CMK (cell line): ENCODE measurements at regions not wholly inside any gene's neighbourhood (a gene's known extent, or its start where the extent isn't known, plus 50 kb on each side); places are given as distances from the start of the nearest gene placed in this dataset.

Experiments
- DNase-seq: peaks from one replicate; pipeline ENCODE4 v3.0.0-alpha.2; 2010; ENCODE audit warnings: low read depth

GRCh38 chr3:151992326-151993041 lies 119.0 kb downstream of the SUCNR1 start:
- DNase-seq = no peak

- no peak for DNase-seq
Measured at GRCh38 chr3:151995091-151995490, 121.6 kb downstream of the SUCNR1 start.

GRCh38 chr3:151998744-151999143 lies 125.3 kb downstream of the SUCNR1 start:
- no peak for DNase-seq

- DNase-seq = no peak
Measured at GRCh38 chr3:151999936-152000335, 126.5 kb downstream of the SUCNR1 start.

- no peak for DNase-seq
Measured at GRCh38 chr3:152011812-152012735, 138.6 kb downstream of the SUCNR1 start.

GRCh38 chr3:152019508-152019907 lies 146.1 kb downstream of the SUCNR1 start:
- DNase-seq = no peak

- no peak for DNase-seq
Measured at GRCh38 chr3:152021951-152022461, 148.6 kb downstream of the SUCNR1 start.

- DNase-seq = no peak
Measured at GRCh38 chr3:152026033-152026556, 152.7 kb downstream of the SUCNR1 start.

GRCh38 chr3:152030320-152030719 lies 156.9 kb downstream of the SUCNR1 start:
- DNase-seq = no peak

GRCh38 chr3:152031321-152031720 lies 157.9 kb downstream of the SUCNR1 start:
- DNase-seq = no peak

GRCh38 chr3:152037297-152037696 lies 163.9 kb downstream of the SUCNR1 start:
- DNase-seq = no peak

GRCh38 chr3:152037953-152038352 lies 164.5 kb downstream of the SUCNR1 start:
- no peak for DNase-seq

GRCh38 chr3:152038490-152038889 lies 165.0 kb downstream of the SUCNR1 start:
- no peak for DNase-seq

- DNase-seq = no peak
Measured at GRCh38 chr3:152039887-152040286, 166.4 kb downstream of the SUCNR1 start.

- DNase-seq = no peak
Measured at GRCh38 chr3:152040319-152040718, 166.9 kb downstream of the SUCNR1 start.

GRCh38 chr3:152043620-152044019 lies 170.2 kb downstream of the SUCNR1 start:
- no peak for DNase-seq

GRCh38 chr3:152046280-152046679 lies 172.8 kb downstream of the SUCNR1 start:
- DNase-seq = no peak

- DNase-seq = no peak
Measured at GRCh38 chr3:152047465-152047864, 174.0 kb downstream of the SUCNR1 start.

GRCh38 chr3:152048831-152049230 lies 175.4 kb downstream of the SUCNR1 start:
- no peak for DNase-seq

GRCh38 chr3:152050903-152051302 lies 177.5 kb downstream of the SUCNR1 start:
- DNase-seq = no peak

GRCh38 chr3:152051501-152052404 lies 178.3 kb downstream of the SUCNR1 start:
- DNase-seq = no peak

- no peak for DNase-seq
Measured at GRCh38 chr3:152053866-152054265, 180.4 kb downstream of the SUCNR1 start.
